Mucosa of stomach (tissue), 1 donor: ENCODE measurements at regions not wholly inside any gene's neighbourhood (a gene's known extent, or its start where the extent isn't known, plus 50 kb on each side); places are given as distances from the start of the nearest gene placed in this dataset.
"Not testable (repeated sequence)": the region's sequence is repeated elsewhere in the genome, so short reads cannot be mapped to it uniquely, and the experiment has no call there.

ENCODE experiments used
- H3K27me3 ChIP-seq: one replicate; pipeline ENCODE4 v1.7.0; 2013; ENCODE audit warnings: mild to moderate bottlenecking, low read length; ENCODE audit not compliant: control insufficient read depth, insufficient read depth
- H3K36me3 ChIP-seq: one replicate; pipeline ENCODE4 v1.7.0; 2013; ENCODE audit warnings: low read length; ENCODE audit not compliant: control insufficient read depth, insufficient read depth
- H3K4me1 ChIP-seq: one replicate; pipeline ENCODE4 v1.7.0; 2013; ENCODE audit warnings: mild to moderate bottlenecking, low read length; ENCODE audit not compliant: control insufficient read depth, insufficient read depth
- H3K4me3 ChIP-seq: one replicate; pipeline ENCODE4 v1.7.0; 2013; ENCODE audit warnings: low read length
- H3K9ac ChIP-seq: one replicate; pipeline ENCODE4 v1.7.0; 2013; ENCODE audit warnings: mild to moderate bottlenecking, low read length, moderate library complexity
- H3K9me3 ChIP-seq: one replicate; pipeline ENCODE4 v1.7.0; 2013; ENCODE audit warnings: mild to moderate bottlenecking, low read length, moderate library complexity; ENCODE audit not compliant: control insufficient read depth
- donor health status: Pancreatic carcinoma.

DNA sequence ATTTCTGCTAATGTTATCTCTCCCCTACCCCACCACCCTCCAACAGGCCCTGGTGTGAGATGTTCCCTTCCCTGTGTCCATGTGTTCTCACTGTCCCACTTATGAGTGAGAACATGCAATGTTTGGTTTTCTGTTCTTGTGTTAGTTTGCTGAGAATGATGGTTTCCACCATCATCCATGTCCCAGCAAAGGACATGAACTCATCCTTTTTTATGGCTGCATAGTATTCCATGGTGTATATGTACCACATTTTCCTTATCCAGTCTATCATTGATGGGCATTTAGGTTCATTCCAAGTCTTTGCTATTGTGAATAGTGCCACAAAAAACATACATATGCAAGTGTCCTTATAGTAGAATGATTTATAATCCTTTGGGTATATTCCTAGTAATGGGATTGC, 104.5 kb downstream of the ZNF33B start:
- not testable (repeated sequence) for H3K4me1 ChIP-seq, H3K9me3 ChIP-seq, H3K27me3 ChIP-seq, H3K36me3 ChIP-seq, H3K9ac ChIP-seq, H3K4me3 ChIP-seq

- H3K9me3 ChIP-seq: no peaks in the 10 kb centered on the region
- no peak overlapping the region for H3K9ac ChIP-seq
- no peak overlapping the region for H3K4me3 ChIP-seq
- no peaks in the 10 kb centered on the region for H3K27me3 ChIP-seq
- no peaks in the 10 kb centered on the region for H3K36me3 ChIP-seq
- no peaks in the 10 kb centered on the region for H3K4me1 ChIP-seq
Measured at GRCh38 chr10:42532996-42533395, 105.4 kb downstream of the ZNF33B start.

- Histone ChIP-seq H3K36me3 (no peaks in the 10 kb centered on the region), H3K4me1 (no peaks in the 10 kb centered on the region), H3K9ac (no peak overlapping the region), H3K9me3 (peaks cover 28% of the 10 kb centered on the region), H3K4me3 (no peak overlapping the region), H3K27me3 (no peaks in the 10 kb centered on the region)
Measured at GRCh38 chr10:42523098-42523497, 115.3 kb downstream of the ZNF33B start.

DNA sequence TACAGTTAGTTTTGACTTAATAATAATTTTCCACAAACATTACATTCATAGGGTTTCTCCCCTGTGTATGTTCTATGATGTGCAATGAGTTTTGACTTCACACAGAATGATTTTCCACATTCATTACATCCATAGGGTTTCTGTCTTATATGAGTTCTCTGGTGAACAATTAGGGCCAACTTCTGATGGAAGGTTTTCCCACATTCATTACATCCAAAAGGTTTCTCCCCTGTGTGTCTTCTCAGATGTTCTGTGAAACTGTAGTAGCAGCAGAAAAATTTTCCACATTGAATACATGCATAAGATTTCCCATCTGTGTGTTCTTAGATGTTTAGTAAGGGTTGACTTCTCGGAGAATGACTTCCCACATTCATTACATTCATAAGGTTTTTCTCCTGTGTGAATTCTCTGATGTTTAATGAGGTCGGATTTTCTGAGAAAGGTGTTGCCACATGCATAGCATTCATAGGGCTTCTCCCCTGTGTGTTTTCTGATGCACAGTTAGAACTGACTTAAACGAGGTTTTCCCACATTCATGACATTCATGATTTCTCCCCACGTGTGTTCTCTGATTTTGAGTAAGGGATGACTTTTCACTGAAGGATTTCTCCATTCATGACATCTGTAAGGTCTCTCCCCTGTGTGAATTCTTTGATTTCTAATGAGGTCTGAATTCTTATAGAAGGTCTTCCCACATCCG, 118.5 kb downstream of the ZNF33B start:
- Histone ChIP-seq H3K27me3 (no peaks in the 10 kb centered on the region), H3K4me1 (no peaks in the 10 kb centered on the region), H3K4me3 (no peak overlapping the region), H3K36me3 (no peaks in the 10 kb centered on the region), H3K9me3 (peaks cover 56% of the 10 kb centered on the region), H3K9ac (no peak overlapping the region)

GRCh38 chr10:42519079-42519478, 119.3 kb downstream of the ZNF33B start:
- H3K36me3 ChIP-seq: no peaks in the 10 kb centered on the region

GRCh38 chr10:42513921-42514320, 124.4 kb downstream of the ZNF33B start:
- Histone ChIP-seq H3K36me3 (no peaks in the 10 kb centered on the region), H3K9me3 (peaks cover 53% of the 10 kb centered on the region), H3K4me1 (no peaks in the 10 kb centered on the region), H3K27me3 (no peaks in the 10 kb centered on the region), H3K4me3 (no peak overlapping the region), H3K9ac (no peak overlapping the region)

More at GRCh38 chr10:42519079-42519478, 119.3 kb downstream of the ZNF33B start:
- H3K4me1 ChIP-seq: no peaks in the 10 kb centered on the region
- H3K9ac ChIP-seq: no peak overlapping the region
- H3K9me3 ChIP-seq: peaks cover 61% of the 10 kb centered on the region
- H3K27me3 ChIP-seq: no peaks in the 10 kb centered on the region
- H3K4me3 ChIP-seq: no peak overlapping the region

DNA sequence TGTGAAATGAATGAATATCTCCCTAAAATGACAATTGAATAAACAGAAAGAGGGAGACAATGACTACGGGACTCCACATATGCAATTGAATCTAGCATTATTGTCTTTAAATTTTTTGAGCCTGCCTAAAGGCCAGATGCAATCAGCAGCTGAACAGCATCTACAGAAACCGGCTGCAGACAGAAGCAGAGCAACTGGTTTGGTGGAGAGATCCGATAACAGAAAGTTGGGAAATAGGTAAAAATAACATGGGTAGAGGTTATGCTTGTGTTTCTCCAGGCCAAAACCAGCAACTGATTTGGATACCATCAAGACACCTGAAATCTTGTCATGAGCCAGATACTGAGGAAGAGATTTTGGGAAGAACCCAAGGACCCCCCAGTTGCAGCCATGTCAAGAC, 146.6 kb downstream of the ZNF33B start:
- Histone ChIP-seq H3K27me3 (no peaks in the 10 kb centered on the region), H3K36me3 (no peaks in the 10 kb centered on the region), H3K9ac (no peak overlapping the region), H3K9me3 (no peaks in the 10 kb centered on the region), H3K4me3 (no peak overlapping the region), H3K4me1 (no peaks in the 10 kb centered on the region)

DNA sequence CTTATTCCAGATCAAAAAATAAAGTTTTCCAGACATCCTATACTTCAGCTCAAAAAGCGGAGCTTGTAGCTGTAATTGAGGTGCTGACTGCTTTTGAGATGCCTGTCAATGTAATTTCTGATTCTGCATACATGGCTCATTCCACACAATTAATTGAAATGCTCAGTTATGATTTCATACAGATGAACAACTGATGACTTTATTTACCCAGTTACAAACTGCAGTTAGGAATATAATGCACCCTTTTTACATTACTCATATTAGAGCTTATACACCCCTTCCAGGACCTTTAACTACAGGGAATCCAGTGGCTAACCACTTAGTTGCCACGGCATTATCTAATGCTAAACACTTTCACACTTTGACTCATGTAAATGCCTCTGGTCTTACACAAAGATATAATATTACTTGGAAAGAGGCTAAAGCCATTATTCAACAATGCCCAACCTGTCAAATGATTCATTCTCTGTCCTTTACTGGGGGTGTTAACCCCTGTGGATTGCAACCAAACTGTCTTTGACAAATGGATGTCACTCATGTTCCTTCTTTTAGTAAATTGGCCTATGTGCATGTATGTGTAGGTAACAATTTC, 147.3 kb downstream of the ZNF33B start:
- Histone ChIP-seq H3K9me3 (no peaks in the 10 kb centered on the region), H3K36me3 (no peaks in the 10 kb centered on the region), H3K4me3 (no peak overlapping the region), H3K27me3 (no peaks in the 10 kb centered on the region), H3K4me1 (no peaks in the 10 kb centered on the region), H3K9ac (no peak overlapping the region)

GRCh38 chr10:42490368-42490767, 148.0 kb downstream of the ZNF33B start:
- Histone ChIP-seq H3K9ac (no peak overlapping the region), H3K36me3 (no peaks in the 10 kb centered on the region), H3K27me3 (no peaks in the 10 kb centered on the region), H3K4me3 (no peak overlapping the region), H3K9me3 (no peaks in the 10 kb centered on the region), H3K4me1 (no peaks in the 10 kb centered on the region)

DNA sequence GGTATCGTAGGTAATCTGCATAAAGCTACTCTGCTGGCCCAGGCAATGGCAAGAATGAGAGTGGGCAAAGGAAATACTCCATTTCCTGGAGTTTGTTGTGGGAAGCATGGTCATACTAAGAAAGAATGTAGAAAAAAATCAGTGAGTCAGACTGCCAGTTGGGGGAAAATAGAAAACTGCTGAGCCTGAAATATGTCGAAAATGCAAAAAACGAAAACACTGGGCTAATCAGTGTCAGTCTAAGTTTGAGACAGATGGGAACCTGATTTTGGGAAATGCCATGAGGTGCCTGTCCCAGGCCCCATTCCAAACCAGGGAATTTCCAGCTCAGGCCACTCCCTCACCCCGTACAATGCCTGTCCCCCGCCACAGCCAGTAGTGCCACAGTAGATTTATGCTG, 150.0 kb downstream of the ZNF33B start:
- no peaks in the 10 kb centered on the region for H3K9me3 ChIP-seq
- no peaks in the 10 kb centered on the region for H3K4me1 ChIP-seq
- no peaks in the 10 kb centered on the region for H3K36me3 ChIP-seq
- no peaks in the 10 kb centered on the region for H3K27me3 ChIP-seq
- no peak overlapping the region for H3K9ac ChIP-seq
- no peak overlapping the region for H3K4me3 ChIP-seq

- no peaks in the 10 kb centered on the region for H3K27me3 ChIP-seq
- no peaks in the 10 kb centered on the region for H3K4me1 ChIP-seq
- H3K36me3 ChIP-seq: no peaks in the 10 kb centered on the region
- no peak overlapping the region for H3K9ac ChIP-seq
- no peaks in the 10 kb centered on the region for H3K9me3 ChIP-seq
- no peak overlapping the region for H3K4me3 ChIP-seq
Measured at GRCh38 chr10:42482411-42482810, 156.0 kb downstream of the ZNF33B start.

DNA sequence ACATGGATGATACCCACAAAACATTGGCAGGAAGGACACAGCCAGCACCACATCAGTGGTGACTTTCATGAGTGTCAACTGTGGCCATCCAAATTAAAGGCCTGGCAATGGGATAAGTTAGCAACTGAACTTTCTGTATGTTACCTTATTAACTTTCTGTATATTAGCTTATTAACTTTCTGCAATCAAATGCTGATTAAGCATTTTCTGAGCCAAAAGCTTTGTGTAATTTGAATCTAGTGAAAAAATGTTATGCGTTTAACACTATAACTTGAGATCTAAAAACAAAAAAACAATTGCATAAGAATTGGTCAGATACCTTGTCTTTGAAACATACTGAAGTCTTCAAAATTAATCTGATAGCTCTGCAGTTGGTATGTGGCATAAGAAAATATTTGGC, 159.3 kb downstream of the ZNF33B start:
- H3K27me3 ChIP-seq: peaks cover 3% of the 10 kb centered on the region
- H3K4me1 ChIP-seq: no peaks in the 10 kb centered on the region
- H3K4me3 ChIP-seq: no peak overlapping the region
- no peaks in the 10 kb centered on the region for H3K36me3 ChIP-seq
- H3K9ac ChIP-seq: no peak overlapping the region
- no peaks in the 10 kb centered on the region for H3K9me3 ChIP-seq
